NCI-H446 (cell line): ENCODE measurements at regions not wholly inside any gene's neighbourhood (a gene's known extent, or its start where the extent isn't known, plus 50 kb on each side); places are given as distances from the start of the nearest gene placed in this dataset.

Experiments
- DNase-seq, 2 experiments: peaks; one replicate each; lab custom pipeline; 2025; lab: John Stamatoyannopoulos, UW

- no peak for DNase-seq
These were observed 256.4 kb upstream of the MARCKS start for GRCh38 chr6:113600551-113601339.

GRCh38 chr6:113607821-113608545 lies 249.2 kb upstream of the MARCKS start:
- DNase-seq: no peak

GRCh38 chr6:113610377-113610988 lies 246.7 kb upstream of the MARCKS start:
- no peak for DNase-seq

GRCh38 chr6:113616701-113617274 lies 240.4 kb upstream of the MARCKS start:
- DNase-seq: no peak

- DNase-seq: no peak
These were observed 238.1 kb upstream of the MARCKS start for GRCh38 chr6:113619077-113619476.

- no peak for DNase-seq
These were observed 236.8 kb upstream of the MARCKS start for GRCh38 chr6:113620386-113620785.

GRCh38 chr6:113622254-113622653 lies 234.9 kb upstream of the MARCKS start:
- DNase-seq: no peak

- no peak for DNase-seq
These were observed 234.0 kb upstream of the MARCKS start for GRCh38 chr6:113623129-113623528.

GRCh38 chr6:113625850-113626249 lies 231.3 kb upstream of the MARCKS start:
- no peak for DNase-seq

- DNase-seq: no peak
These were observed 230.7 kb upstream of the MARCKS start for GRCh38 chr6:113626475-113626874.

- DNase-seq: no peak
These were observed 229.7 kb upstream of the MARCKS start for GRCh38 chr6:113627480-113627879.

GRCh38 chr6:113629256-113629655 lies 227.9 kb upstream of the MARCKS start:
- no peak for DNase-seq

- no peak for DNase-seq
These were observed 227.0 kb upstream of the MARCKS start for GRCh38 chr6:113629975-113630737.

GRCh38 chr6:113630738-113631535 lies 226.2 kb upstream of the MARCKS start:
- no peak for DNase-seq

- no peak for DNase-seq
These were observed 225.5 kb upstream of the MARCKS start for GRCh38 chr6:113631666-113632065.

- DNase-seq: no peak
These were observed 224.8 kb upstream of the MARCKS start for GRCh38 chr6:113632220-113632864.

GRCh38 chr6:113633638-113634037 lies 223.5 kb upstream of the MARCKS start:
- no peak for DNase-seq

- no peak for DNase-seq
These were observed 222.6 kb upstream of the MARCKS start for GRCh38 chr6:113634352-113635163.

GRCh38 chr6:113635222-113635986 lies 221.7 kb upstream of the MARCKS start:
- DNase-seq: no peak
